ENCODE measurements at regions not wholly inside any gene's neighbourhood (a gene's known extent, or its start where the extent isn't known, plus 50 kb on each side); places are given as distances from the start of the nearest gene placed in this dataset.

DNA sequence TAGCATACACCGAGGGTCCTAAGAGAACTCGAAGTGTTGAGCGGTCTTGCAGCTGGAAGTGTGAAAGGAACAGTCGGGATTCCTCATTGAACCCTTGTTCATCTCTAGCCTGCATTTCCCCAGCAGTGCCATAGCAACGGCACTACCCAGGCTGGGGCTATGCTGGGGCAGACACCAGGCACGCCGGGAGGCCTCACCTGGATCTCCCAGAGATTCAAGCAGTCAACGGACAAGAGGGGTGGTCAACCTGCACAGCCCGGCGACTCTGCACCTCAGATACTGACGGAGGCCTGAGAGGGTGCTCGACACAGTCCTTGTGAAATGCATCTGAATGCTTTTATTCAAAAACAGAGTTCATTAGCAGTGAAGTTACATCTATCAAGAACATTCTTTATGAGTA, 604.2 kb downstream of the GALR1 start:
- no peaks in the 10 kb centered on the region for H3K79me2 ChIP-seq (ENCODE audit: control insufficient read depth, insufficient read depth, low read length)
- no peaks in the 10 kb centered on the region for H3K36me3 ChIP-seq (ENCODE audit: control insufficient read depth in 2 of 2, extremely low read depth in 1 of 2, insufficient read depth in 2 of 2, low read length in 2 of 2)
- H4K20me1 ChIP-seq (ENCODE audit: control insufficient read depth, extremely low read depth, insufficient read depth, low read length): no peaks in the 10 kb centered on the region
- no peak overlapping the region for H3K9ac ChIP-seq (ENCODE audit: control insufficient read depth, extremely low read depth, insufficient read depth, low read length)
- DNase-seq (ENCODE audit: low read depth, low spot score) (no peak), FAIRE-seq (no peak)
- TF ChIP-seq EZH2 (IDR thresholded peaks at IDR 0.05; ENCODE audit: low read length): no peak
- TF ChIP-seq, protein P1, sequence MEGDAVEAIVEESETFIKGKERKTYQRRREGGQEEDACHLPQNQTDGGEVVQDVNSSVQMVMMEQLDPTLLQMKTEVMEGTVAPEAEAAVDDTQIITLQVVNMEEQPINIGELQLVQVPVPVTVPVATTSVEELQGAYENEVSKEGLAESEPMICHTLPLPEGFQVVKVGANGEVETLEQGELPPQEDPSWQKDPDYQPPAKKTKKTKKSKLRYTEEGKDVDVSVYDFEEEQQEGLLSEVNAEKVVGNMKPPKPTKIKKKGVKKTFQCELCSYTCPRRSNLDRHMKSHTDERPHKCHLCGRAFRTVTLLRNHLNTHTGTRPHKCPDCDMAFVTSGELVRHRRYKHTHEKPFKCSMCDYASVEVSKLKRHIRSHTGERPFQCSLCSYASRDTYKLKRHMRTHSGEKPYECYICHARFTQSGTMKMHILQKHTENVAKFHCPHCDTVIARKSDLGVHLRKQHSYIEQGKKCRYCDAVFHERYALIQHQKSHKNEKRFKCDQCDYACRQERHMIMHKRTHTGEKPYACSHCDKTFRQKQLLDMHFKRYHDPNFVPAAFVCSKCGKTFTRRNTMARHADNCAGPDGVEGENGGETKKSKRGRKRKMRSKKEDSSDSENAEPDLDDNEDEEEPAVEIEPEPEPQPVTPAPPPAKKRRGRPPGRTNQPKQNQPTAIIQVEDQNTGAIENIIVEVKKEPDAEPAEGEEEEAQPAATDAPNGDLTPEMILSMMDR (optimal IDR thresholded peaks at IDR 0.05 in 1 of 3, IDR thresholded peaks at IDR 0.05 in 1 of 3, conservative IDR thresholded peaks at IDR 0.05 in 1 of 3; ENCODE audit: extremely low read depth in 1 of 3, insufficient read depth in 2 of 3, low read length in 3 of 3): no peak
- H3K4me1 ChIP-seq (ENCODE audit: control insufficient read depth, extremely low read depth, insufficient read depth, low read length): no peaks in the 10 kb centered on the region
- H3K9me3 ChIP-seq (ENCODE audit: control insufficient read depth, low read depth, low read length): peaks cover 2% of the 10 kb centered on the region
- no peak overlapping the region for H3K4me3 ChIP-seq (ENCODE audit: control insufficient read depth in 2 of 3, extremely low read depth in 1 of 3, insufficient read depth in 2 of 3, low read depth in 1 of 3, low read length in 3 of 3)
- H3K9me1 ChIP-seq (ENCODE audit: control insufficient read depth, extremely low read depth, insufficient read depth, low read length): no peaks in the 10 kb centered on the region
- dilution Hi-C loops (cut with MboI; ENCODE audit: extremely low pct_ligation_motif_present, low sequenced_read_pairs): no loop called here
- no peaks in the 10 kb centered on the region for H3K27me3 ChIP-seq (ENCODE audit: control insufficient read depth, extremely low read depth, insufficient read depth, low read length)
- no peak overlapping the region for H3K27ac ChIP-seq (ENCODE audit: control insufficient read depth, insufficient read depth, low read length)
- no peak overlapping the region for H3K4me2 ChIP-seq (ENCODE audit: control insufficient read depth, extremely low read depth, insufficient read depth, low read depth, low read length)
- no peak overlapping the region for H2AFZ ChIP-seq (ENCODE audit: control insufficient read depth, low read length)

DNA sequence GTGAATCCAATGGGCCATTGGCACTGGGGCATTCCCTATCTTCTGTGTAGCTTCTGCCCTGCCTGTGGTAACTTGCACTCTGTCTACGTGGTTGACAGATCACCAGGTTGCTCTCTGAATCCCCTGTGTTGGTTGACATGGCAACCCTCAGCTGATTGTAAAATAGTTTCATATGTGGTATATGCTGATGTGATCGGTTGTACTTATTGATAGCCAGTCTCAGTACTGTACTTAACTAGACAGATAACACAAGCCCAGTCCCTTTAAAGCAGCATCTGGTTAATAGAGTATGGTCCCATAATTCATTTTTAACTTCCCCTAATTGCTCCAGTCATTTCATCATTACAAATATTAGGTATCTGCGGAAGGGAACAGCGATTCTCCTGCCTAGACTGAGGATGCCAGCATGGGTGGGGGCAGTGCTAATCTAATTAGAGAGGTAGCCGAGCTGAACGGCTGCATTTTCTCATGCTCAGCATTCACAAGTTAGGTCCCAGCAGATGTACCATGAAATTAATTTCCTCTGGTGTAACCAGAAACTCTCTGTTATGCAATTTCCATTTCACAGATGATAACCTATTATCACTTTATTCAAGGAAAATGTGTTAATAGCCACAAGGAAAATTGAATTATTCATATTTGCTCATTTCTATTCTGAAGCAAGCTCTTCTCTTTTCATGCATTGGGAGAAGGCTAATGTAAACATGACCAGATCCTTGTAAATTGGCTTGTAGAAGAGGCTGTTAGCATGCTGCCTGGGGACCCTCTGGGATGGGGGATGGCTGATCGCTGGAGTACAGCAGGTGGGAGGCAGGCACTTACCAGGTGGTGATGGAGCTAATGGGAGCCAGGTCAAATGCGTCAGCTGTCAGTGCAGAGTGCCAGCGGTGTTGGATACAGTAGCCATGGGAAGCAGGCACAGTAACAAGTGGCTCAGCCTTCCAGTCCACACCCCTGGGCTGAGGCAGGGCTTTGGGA, 608.3 kb downstream of the GALR1 start:
- TF ChIP-seq EZH2 (IDR thresholded peaks at IDR 0.05; ENCODE audit: low read length): no peak
- TF ChIP-seq, protein P1 (optimal IDR thresholded peaks at IDR 0.05 in 1 of 3, IDR thresholded peaks at IDR 0.05 in 1 of 3, conservative IDR thresholded peaks at IDR 0.05 in 1 of 3; ENCODE audit: extremely low read depth in 1 of 3, insufficient read depth in 2 of 3, low read length in 3 of 3): no peak
- Histone ChIP-seq H2AFZ (ENCODE audit: control insufficient read depth, low read length) (no peak overlapping the region), H3K4me1 (ENCODE audit: control insufficient read depth, extremely low read depth, insufficient read depth, low read length) (no peaks in the 10 kb centered on the region), H3K9ac (ENCODE audit: control insufficient read depth, extremely low read depth, insufficient read depth, low read length) (no peak overlapping the region), H3K36me3 (ENCODE audit: control insufficient read depth in 2 of 2, extremely low read depth in 1 of 2, insufficient read depth in 2 of 2, low read length in 2 of 2) (no peaks in the 10 kb centered on the region), H3K79me2 (ENCODE audit: control insufficient read depth, insufficient read depth, low read length) (no peaks in the 10 kb centered on the region), H3K4me3 (ENCODE audit: control insufficient read depth in 2 of 3, extremely low read depth in 1 of 3, insufficient read depth in 2 of 3, low read depth in 1 of 3, low read length in 3 of 3) (no peak overlapping the region), H3K27ac (ENCODE audit: control insufficient read depth, insufficient read depth, low read length) (no peak overlapping the region), H3K9me3 (ENCODE audit: control insufficient read depth, low read depth, low read length) (peaks cover 4% of the 10 kb centered on the region), H3K27me3 (ENCODE audit: control insufficient read depth, extremely low read depth, insufficient read depth, low read length) (no peaks in the 10 kb centered on the region), H4K20me1 (ENCODE audit: control insufficient read depth, extremely low read depth, insufficient read depth, low read length) (no peaks in the 10 kb centered on the region), H3K9me1 (ENCODE audit: control insufficient read depth, extremely low read depth, insufficient read depth, low read length) (no peaks in the 10 kb centered on the region), H3K4me2 (ENCODE audit: control insufficient read depth, extremely low read depth, insufficient read depth, low read depth, low read length) (no peak overlapping the region)
- dilution Hi-C loops (cut with MboI; ENCODE audit: extremely low pct_ligation_motif_present, low sequenced_read_pairs): no loop called here
- no peak for DNase-seq (ENCODE audit: low read depth, low spot score)
- no peak for FAIRE-seq

Data from keratinocyte (primary cell).